ENCODE measurements at regions not wholly inside any gene's neighbourhood (a gene's known extent, or its start where the extent isn't known, plus 50 kb on each side); places are given as distances from the start of the nearest gene placed in this dataset.

DNA sequence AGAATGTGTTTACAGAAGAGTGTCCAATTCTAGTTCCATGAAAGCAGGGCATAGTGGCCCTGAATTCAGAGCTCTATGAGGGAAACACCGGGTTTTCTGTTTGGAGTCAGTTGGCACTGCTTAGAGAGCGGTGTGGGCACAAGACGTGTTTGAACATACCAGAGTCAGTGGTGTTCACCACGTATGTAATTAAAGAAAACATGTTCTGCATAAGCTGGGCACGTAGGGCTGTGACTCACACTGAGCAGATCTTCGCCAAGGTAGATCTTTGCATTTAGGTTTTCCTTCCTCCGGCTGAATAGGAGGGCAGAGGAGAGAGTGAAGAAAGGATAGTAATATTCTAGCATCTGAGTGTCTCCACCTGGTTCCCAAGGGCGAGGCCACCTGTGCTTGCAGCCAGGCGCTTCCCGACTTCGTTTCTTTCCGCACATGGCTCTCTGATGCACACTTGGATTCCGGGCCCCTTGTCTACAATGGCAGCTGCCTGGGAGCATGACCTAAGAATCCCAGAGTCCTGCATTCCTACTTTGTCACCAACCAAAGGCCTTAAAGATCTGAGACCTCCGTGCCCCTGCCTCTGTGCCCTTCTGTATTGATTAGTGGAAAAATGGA is 136.2 kb downstream of the ERMARD start:
- Histone ChIP-seq H3K9me3 (ENCODE audit: control insufficient read depth, low read length) (no peaks in the 10 kb centered on the region), H3K4me3 (ENCODE audit: low read depth, low read length) (no peak overlapping the region), H3K4me1 (no peaks in the 10 kb centered on the region), H3K36me3 (ENCODE audit: control insufficient read depth, insufficient read depth, low read length) (no peaks in the 10 kb centered on the region), H3K9ac (no peak overlapping the region), H2AFZ (no peak overlapping the region), H3K27ac (no peak overlapping the region), H3K4me2 (ENCODE audit: low read length) (no peak overlapping the region), H3K27me3 (ENCODE audit: control insufficient read depth, insufficient read depth, low read length) (no peaks in the 10 kb centered on the region), H3K79me2 (no peaks in the 10 kb centered on the region)
- TF ChIP-seq CTCF (IDR thresholded peaks at IDR 0.05), result no peak

GRCh38 chr6:169886631-169887227 is 135.3 kb downstream of the ERMARD start:
- no peak overlapping the region for H3K27ac ChIP-seq
- TF ChIP-seq CTCF (IDR thresholded peaks at IDR 0.05), result no peak
- H3K4me1 ChIP-seq, result no peaks in the 10 kb centered on the region
- no peaks in the 10 kb centered on the region for H3K9me3 ChIP-seq (ENCODE audit: control insufficient read depth, low read length)
- no peaks in the 10 kb centered on the region for H3K27me3 ChIP-seq (ENCODE audit: control insufficient read depth, insufficient read depth, low read length)
- no peaks in the 10 kb centered on the region for H3K79me2 ChIP-seq
- H3K36me3 ChIP-seq (ENCODE audit: control insufficient read depth, insufficient read depth, low read length), result no peaks in the 10 kb centered on the region
- no peak overlapping the region for H3K4me2 ChIP-seq (ENCODE audit: low read length)
- H3K9ac ChIP-seq, result no peak overlapping the region
- no peak overlapping the region for H2AFZ ChIP-seq
- no peak overlapping the region for H3K4me3 ChIP-seq (ENCODE audit: low read depth, low read length)

- Histone ChIP-seq H3K4me1 (no peaks in the 10 kb centered on the region), H3K9me3 (ENCODE audit: control insufficient read depth, low read length) (no peaks in the 10 kb centered on the region), H3K4me2 (ENCODE audit: low read length) (no peak overlapping the region), H3K27ac (no peak overlapping the region), H3K4me3 (ENCODE audit: low read depth, low read length) (no peak overlapping the region), H3K27me3 (ENCODE audit: control insufficient read depth, insufficient read depth, low read length) (no peaks in the 10 kb centered on the region), H3K79me2 (no peaks in the 10 kb centered on the region), H2AFZ (no peak overlapping the region), H3K36me3 (ENCODE audit: control insufficient read depth, insufficient read depth, low read length) (no peaks in the 10 kb centered on the region), H3K9ac (no peak overlapping the region)
- no peak for TF ChIP-seq CTCF (IDR thresholded peaks at IDR 0.05)
Measured at GRCh38 chr6:169885831-169886230, 134.4 kb downstream of the ERMARD start.

- Histone ChIP-seq H3K27me3 (ENCODE audit: control insufficient read depth, insufficient read depth, low read length) (no peaks in the 10 kb centered on the region), H3K4me1 (no peaks in the 10 kb centered on the region), H3K4me2 (ENCODE audit: low read length) (no peak overlapping the region), H3K79me2 (no peaks in the 10 kb centered on the region), H3K9ac (no peak overlapping the region), H3K4me3 (ENCODE audit: low read depth, low read length) (no peak overlapping the region), H3K36me3 (ENCODE audit: control insufficient read depth, insufficient read depth, low read length) (no peaks in the 10 kb centered on the region), H3K9me3 (ENCODE audit: control insufficient read depth, low read length) (no peaks in the 10 kb centered on the region), H2AFZ (no peak overlapping the region), H3K27ac (no peak overlapping the region)
- no peak for TF ChIP-seq CTCF (IDR thresholded peaks at IDR 0.05)
Measured at GRCh38 chr6:169885131-169885530, 133.7 kb downstream of the ERMARD start.

DNA sequence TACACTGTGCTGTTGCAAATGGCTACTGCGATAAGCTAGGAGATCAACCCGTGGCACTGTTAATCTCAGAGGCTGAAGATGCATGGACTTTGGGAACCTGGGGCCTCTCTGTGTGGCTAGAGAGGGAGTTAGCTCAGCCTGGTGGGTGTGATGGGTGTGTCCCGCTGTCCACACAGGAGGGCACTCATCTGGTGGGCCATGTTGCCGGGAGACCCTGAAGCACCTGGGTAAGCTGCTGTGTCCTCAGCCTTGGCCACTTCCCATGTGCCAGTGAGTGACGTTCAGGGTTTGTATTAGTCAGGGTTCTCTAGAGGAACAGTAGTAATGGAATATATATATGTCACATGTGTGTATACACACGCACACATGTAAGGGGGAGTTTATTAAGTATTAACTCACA is 132.7 kb downstream of the ERMARD start:
- Histone ChIP-seq H3K27me3 (ENCODE audit: control insufficient read depth, insufficient read depth, low read length) (no peaks in the 10 kb centered on the region), H3K9ac (no peak overlapping the region), H3K4me3 (ENCODE audit: low read depth, low read length) (no peak overlapping the region), H3K4me1 (no peaks in the 10 kb centered on the region), H3K9me3 (ENCODE audit: control insufficient read depth, low read length) (no peaks in the 10 kb centered on the region), H2AFZ (no peak overlapping the region), H3K36me3 (ENCODE audit: control insufficient read depth, insufficient read depth, low read length) (no peaks in the 10 kb centered on the region), H3K4me2 (ENCODE audit: low read length) (no peak overlapping the region), H3K79me2 (no peaks in the 10 kb centered on the region), H3K27ac (no peak overlapping the region)
- no peak for TF ChIP-seq CTCF (IDR thresholded peaks at IDR 0.05)
